Mucosa of descending colon (tissue), 3 donors: ENCODE measurements at regions not wholly inside any gene's neighbourhood (a gene's known extent, or its start where the extent isn't known, plus 50 kb on each side); places are given as distances from the start of the nearest gene placed in this dataset.

Source experiments
- ATAC-seq: fragments of 200-7000 bp; cut with Tn5 transposase; one replicate; pipeline ENCODE4 v1.9.1; 2020; ENCODE audit warnings: mild to moderate bottlenecking, moderate library complexity
- DNase-seq, 3 donors: peaks; one replicate each; pipeline ENCODE4 v3.0.0-alpha.2; 2020
- H3K36me3 ChIP-seq: fragments of 200-600 bp; one replicate; pipeline ENCODE4 v1.8.0; 2021; ENCODE audit warnings: low read depth, mild to moderate bottlenecking
- H3K4me1 ChIP-seq: fragments of 200-600 bp; one replicate; pipeline ENCODE4 v1.8.0; 2021; ENCODE audit warnings: low read depth, mild to moderate bottlenecking
- H3K4me3 ChIP-seq: fragments of 200-600 bp; one replicate; pipeline ENCODE4 v1.8.0; 2021; ENCODE audit warnings: mild to moderate bottlenecking
- H3K9me3 ChIP-seq: fragments of 200-600 bp; one replicate; pipeline ENCODE4 v1.8.0; 2021; ENCODE audit warnings: mild to moderate bottlenecking
- intact Hi-C, 2 donors: fragments of 100-400 bp; cut with DNase I in 1 of 2; cut with micrococcal nuclease in 1 of 2; formaldehyde crosslinking; loops; one replicate each; pipeline versions ENCODE4 v1.11.0 to v1.11.1; 2022; cut with DNase I, micrococcal nuclease
- TF ChIP-seq, protein P1 (sequence below): fragments of 200-600 bp; IDR thresholded peaks from one replicate; pipeline ENCODE4 v1.8.0; 2022; ENCODE audit warnings: antibody characterized with exemption, mild to moderate bottlenecking
- donor health status: DM: no; HTN: no; CAD: no; lungs with moderate emphysema.
- donor health status: DM: no; HTN: no; CAD: no.
- donor health status: DM: no; HTN: yes; CAD: no.

DNA sequence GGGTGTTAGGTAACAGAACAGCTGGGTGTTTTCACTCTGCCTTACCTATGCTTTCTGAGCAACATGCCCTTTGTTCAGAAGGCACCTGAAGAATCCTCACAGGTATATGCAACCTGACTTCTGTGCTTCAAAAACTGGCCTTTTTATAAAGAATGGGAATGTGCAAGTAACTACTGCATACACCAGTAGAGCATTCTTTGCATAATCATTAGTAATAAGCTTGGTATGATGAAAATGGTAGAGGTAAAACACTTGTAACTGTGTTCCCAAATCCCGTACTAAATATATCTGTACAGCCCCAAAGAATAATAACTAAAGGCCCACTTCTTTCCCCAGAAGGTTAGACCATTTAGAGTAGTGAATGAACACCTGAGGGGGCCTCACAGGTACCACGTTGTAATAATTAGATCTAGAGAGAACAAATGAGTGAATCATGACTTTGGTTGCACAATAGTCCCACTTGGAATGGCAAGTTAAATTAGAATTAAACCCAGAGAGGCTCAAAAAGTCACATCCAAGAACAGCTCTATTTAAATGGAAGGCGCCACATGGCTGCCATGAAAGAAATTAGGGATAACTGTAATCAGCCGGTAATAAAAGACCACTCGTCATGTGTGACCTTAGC is 413.9 kb downstream of the KLF12 start:
- DNase-seq (no peak), ATAC-seq (no peak)
- no peaks in the 10 kb centered on the region for H3K36me3 ChIP-seq
- no peak overlapping the region for H3K4me3 ChIP-seq
- TF ChIP-seq, protein P1, sequence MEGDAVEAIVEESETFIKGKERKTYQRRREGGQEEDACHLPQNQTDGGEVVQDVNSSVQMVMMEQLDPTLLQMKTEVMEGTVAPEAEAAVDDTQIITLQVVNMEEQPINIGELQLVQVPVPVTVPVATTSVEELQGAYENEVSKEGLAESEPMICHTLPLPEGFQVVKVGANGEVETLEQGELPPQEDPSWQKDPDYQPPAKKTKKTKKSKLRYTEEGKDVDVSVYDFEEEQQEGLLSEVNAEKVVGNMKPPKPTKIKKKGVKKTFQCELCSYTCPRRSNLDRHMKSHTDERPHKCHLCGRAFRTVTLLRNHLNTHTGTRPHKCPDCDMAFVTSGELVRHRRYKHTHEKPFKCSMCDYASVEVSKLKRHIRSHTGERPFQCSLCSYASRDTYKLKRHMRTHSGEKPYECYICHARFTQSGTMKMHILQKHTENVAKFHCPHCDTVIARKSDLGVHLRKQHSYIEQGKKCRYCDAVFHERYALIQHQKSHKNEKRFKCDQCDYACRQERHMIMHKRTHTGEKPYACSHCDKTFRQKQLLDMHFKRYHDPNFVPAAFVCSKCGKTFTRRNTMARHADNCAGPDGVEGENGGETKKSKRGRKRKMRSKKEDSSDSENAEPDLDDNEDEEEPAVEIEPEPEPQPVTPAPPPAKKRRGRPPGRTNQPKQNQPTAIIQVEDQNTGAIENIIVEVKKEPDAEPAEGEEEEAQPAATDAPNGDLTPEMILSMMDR, result no peak
- intact Hi-C loops, result no loop called here
- peaks cover 12% of the 10 kb centered on the region for H3K4me1 ChIP-seq
- H3K9me3 ChIP-seq, result no peaks in the 10 kb centered on the region

DNA sequence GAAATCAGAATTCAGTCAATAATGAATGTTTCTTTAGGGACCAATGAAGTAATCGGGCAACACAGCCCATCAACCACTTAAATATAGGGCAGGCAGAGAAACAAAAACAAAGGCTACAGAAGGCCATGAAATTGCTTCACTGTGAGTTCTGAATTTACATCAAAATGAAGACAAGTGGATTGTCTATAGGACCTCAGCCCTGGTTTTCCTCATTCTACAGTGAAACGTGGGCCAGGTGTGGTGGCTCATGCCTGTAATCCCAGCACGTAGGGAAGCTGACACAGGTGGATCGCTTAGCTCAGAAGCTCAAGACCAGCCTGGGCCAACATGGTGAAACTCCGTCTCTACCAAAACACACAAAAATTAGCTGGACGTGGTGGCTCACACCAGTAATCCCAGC is 416.0 kb downstream of the KLF12 start:
- no peak for DNase-seq
- ATAC-seq, result no peak
- TF ChIP-seq, protein P1, result no peak
- intact Hi-C loops, result no loop called here
- Histone ChIP-seq H3K9me3 (no peaks in the 10 kb centered on the region), H3K4me3 (no peak overlapping the region), H3K36me3 (no peaks in the 10 kb centered on the region), H3K4me1 (peaks cover 12% of the 10 kb centered on the region)

DNA sequence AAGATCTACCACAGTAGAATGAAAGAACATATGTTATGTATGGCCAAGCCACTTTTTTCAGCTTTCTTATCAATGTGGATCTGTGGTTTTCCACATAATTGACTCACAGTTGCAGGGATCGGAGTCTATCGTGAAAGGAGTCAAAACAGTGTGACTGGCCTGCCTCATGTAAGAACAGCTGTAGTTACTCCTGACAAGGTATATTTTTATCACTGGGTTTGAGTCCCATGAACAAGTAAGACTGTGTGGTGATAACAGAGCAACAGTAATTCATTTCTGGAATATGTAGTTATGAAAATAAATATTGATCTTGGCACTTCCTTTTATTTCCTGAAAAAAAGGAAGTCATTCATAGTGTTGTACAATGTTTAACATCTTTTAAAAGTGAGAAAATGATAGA is 416.6 kb downstream of the KLF12 start:
- TF ChIP-seq, protein P1, result no peak
- H3K4me3 ChIP-seq, result no peak overlapping the region
- ATAC-seq (peak; percentile 88), DNase-seq (no peak)
- intact Hi-C loops, result no loop called here
- peaks cover 12% of the 10 kb centered on the region for H3K4me1 ChIP-seq
- no peaks in the 10 kb centered on the region for H3K36me3 ChIP-seq
- H3K9me3 ChIP-seq, result no peaks in the 10 kb centered on the region

DNA sequence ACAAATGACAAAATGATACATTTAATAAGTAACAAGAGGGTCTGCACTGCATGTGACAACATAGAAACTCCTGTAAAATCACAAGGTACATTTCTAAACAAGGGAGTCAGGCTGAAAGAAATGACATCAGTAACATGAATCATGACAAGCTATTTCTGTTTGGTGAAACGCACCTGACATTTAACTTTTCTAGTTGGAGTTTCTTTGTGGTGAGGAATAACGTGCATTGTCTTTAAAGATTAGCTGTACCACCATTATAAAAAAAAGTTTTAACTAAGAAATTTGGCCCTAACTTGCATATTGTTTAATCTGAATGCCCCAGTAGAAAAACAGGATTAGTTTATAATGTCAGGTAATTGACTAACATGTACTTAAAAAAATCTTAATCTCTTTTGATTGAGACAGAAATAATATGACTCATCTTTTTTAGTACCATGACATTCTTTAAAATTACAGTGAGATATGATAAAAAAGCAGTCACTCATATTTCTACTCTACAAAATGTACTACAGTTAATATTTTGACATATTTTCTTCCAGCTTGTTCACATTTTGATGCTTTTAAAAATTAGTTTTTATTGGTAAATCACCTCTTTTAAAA is 418.2 kb downstream of the KLF12 start:
- Histone ChIP-seq H3K4me1 (peaks cover 12% of the 10 kb centered on the region), H3K4me3 (no peak overlapping the region), H3K36me3 (no peaks in the 10 kb centered on the region), H3K9me3 (no peaks in the 10 kb centered on the region)
- TF ChIP-seq, protein P1, result no peak
- intact Hi-C loops, result no loop called here
- DNase-seq (no peak), ATAC-seq (peak; percentile 22)

DNA sequence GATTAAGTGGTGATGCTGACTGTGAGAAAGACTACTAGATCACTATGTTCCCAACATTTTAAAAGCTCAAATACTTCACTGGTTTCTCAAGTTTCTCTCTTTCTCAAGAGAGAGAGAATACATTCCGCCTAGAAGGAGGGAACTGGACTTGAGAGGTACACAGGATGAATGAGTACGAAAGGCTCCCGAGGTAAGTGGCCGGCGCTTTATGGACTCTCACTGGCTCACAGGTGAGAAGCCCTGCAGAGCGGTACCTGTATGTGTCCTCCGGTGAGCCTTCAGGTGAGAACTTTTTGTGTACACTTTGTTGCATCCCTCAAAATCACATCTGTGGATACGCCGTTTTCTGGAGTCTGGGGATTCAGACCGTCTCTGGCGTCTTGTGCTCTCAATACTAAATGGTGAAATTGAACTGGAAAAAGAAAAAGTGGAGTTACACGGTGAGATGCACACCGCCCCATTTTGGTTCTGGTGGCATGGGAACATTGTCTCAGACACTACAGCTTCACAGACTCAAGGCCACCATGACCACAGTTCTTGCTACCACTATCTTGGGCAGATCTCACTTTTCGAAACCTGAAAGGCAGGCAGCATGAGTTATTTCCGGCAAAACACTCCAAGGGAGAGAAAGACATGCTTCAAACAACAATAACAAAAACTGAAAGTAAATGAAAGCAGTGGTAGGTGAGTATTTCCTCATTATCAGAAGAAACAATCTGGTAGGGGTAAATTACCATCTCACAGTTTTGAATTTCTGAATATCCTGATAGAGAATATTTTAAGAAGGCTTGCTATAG is 418.9 kb downstream of the KLF12 start:
- TF ChIP-seq, protein P1, result no peak
- H3K36me3 ChIP-seq, result no peaks in the 10 kb centered on the region
- ATAC-seq (peak; percentile 47), DNase-seq (no peak)
- peaks cover 12% of the 10 kb centered on the region for H3K4me1 ChIP-seq
- no peak overlapping the region for H3K4me3 ChIP-seq
- intact Hi-C loops, result no loop called here
- H3K9me3 ChIP-seq, result no peaks in the 10 kb centered on the region
